Adrenal gland (tissue), 9 donors: ENCODE measurements at regions not wholly inside any gene's neighbourhood (a gene's known extent, or its start where the extent isn't known, plus 50 kb on each side); places are given as distances from the start of the nearest gene placed in this dataset.

Experiments used
- DNase-seq, 7 donors: peaks; one replicate each; pipeline ENCODE4 v3.0.0-alpha.2; 2019 to 2020
- H3K27ac ChIP-seq, 5 donors: fragments of 200-600 bp; sonication (generic) in 4 of 5; 1 replicate in 3 of 5; 2 replicates in 2 of 5; pipeline versions ENCODE4 v1.5.1 to v1.8.0; 2016 to 2020; ENCODE audit warnings: mild to moderate bottlenecking in 1 of 5
- H3K27me3 ChIP-seq: fragments of 200-600 bp; 2 replicates; pipeline ENCODE4 v1.8.0; 2021
- H3K36me3 ChIP-seq, 2 donors: fragments of 200-600 bp; replicated peaks in 1 of 2; 1 replicate in 1 of 2; 2 replicates in 1 of 2; pipeline versions ENCODE4 v1.5.1 to v1.8.0; 2018 to 2022
- H3K4me1 ChIP-seq, 2 donors: fragments of 200-600 bp; replicated peaks in 1 of 2; 1 replicate in 1 of 2; 2 replicates in 1 of 2; pipeline versions ENCODE4 v1.5.1 to v1.8.0; 2018 to 2021
- H3K4me3 ChIP-seq, 4 donors: fragments of 200-600 bp; sonication (generic) in 3 of 4; one replicate each; pipeline ENCODE4 v1.5.1; 2016 to 2018
- H3K9me3 ChIP-seq, 3 donors: fragments of 200-600 bp; sonication (generic) in 1 of 3; replicated peaks in 1 of 3; 1 replicate in 2 of 3; 2 replicates in 1 of 3; pipeline versions ENCODE4 v1.5.1 to v1.8.0; 2016 to 2021
- POLR2A ChIP-seq, 2 donors: fragments of 450-650 bp; IDR thresholded peaks; one replicate each; pipeline ENCODE4 v1.6.1; 2017; ENCODE audit warnings: antibody characterized with exemption in 2 of 2, mild to moderate bottlenecking in 2 of 2, moderate library complexity in 1 of 2
- WGBS, 4 donors: extraction: QIAGEN DNeasy Blood & Tissue Kit in 2 of 4; methylation state at CpG; one replicate each; pipeline versions ENCODE4 v1.1.5 to v1.1.7; 2013 to 2017; 5-methylcytosine and 5-hydroxymethylcytosine counted together
- intact Hi-C, 2 donors: fragments of 100-400 bp; cut with DNase I; formaldehyde crosslinking; loops; one replicate each; pipeline versions ENCODE4 v1.14.1 to v1.15.0; 2022 to 2023
- TF ChIP-seq, protein P1 (sequence below), 6 experiments: fragments of 450-650 bp in 4 of 6; fragments of 200-600 bp in 2 of 6; sonication (generic) in 1 of 6; IDR thresholded peaks; 1 replicate in 5 of 6; 2 replicates in 1 of 6; pipeline versions ENCODE4 v1.5.1 to v1.8.0; 2016 to 2021; ENCODE audit warnings: antibody characterized with exemption in 6 of 6, mild to moderate bottlenecking in 2 of 6, moderate library complexity in 1 of 6
- donor health status: healthy with polysubstance abuse.
- donor health status: Bipolar disorder and iron deficiency.
- donor health status: DM: yes; HTN: yes; CAD: no.
- donor health status: DM: no; HTN: no; CAD: no.
- donor health status: DM: no; HTN: no; CAD: no.

- Histone ChIP-seq H3K4me1 (no peaks in the 10 kb centered on the region), H3K27ac (no peak overlapping the region), H3K4me3 (no peak overlapping the region), H3K9me3 (peaks cover 0 to 2% (median 0%) of the 10 kb centered on the region in 3 donors), H3K36me3 (no peaks in the 10 kb centered on the region), H3K27me3 (peaks cover 3% of the 10 kb centered on the region)
- TF ChIP-seq, protein P1, sequence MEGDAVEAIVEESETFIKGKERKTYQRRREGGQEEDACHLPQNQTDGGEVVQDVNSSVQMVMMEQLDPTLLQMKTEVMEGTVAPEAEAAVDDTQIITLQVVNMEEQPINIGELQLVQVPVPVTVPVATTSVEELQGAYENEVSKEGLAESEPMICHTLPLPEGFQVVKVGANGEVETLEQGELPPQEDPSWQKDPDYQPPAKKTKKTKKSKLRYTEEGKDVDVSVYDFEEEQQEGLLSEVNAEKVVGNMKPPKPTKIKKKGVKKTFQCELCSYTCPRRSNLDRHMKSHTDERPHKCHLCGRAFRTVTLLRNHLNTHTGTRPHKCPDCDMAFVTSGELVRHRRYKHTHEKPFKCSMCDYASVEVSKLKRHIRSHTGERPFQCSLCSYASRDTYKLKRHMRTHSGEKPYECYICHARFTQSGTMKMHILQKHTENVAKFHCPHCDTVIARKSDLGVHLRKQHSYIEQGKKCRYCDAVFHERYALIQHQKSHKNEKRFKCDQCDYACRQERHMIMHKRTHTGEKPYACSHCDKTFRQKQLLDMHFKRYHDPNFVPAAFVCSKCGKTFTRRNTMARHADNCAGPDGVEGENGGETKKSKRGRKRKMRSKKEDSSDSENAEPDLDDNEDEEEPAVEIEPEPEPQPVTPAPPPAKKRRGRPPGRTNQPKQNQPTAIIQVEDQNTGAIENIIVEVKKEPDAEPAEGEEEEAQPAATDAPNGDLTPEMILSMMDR (IDR thresholded peaks at IDR 0.05): no peak
- DNase-seq: no peak
- WGBS, 4 donors: 90 to 92% (median 90%) methylated on average over 11 to 17 of the region's 17 CpGs
- intact Hi-C loops: no loop called here
Measured at GRCh38 chr7:155201325-155202087, 96.2 kb upstream of the INSIG1 start.

DNA sequence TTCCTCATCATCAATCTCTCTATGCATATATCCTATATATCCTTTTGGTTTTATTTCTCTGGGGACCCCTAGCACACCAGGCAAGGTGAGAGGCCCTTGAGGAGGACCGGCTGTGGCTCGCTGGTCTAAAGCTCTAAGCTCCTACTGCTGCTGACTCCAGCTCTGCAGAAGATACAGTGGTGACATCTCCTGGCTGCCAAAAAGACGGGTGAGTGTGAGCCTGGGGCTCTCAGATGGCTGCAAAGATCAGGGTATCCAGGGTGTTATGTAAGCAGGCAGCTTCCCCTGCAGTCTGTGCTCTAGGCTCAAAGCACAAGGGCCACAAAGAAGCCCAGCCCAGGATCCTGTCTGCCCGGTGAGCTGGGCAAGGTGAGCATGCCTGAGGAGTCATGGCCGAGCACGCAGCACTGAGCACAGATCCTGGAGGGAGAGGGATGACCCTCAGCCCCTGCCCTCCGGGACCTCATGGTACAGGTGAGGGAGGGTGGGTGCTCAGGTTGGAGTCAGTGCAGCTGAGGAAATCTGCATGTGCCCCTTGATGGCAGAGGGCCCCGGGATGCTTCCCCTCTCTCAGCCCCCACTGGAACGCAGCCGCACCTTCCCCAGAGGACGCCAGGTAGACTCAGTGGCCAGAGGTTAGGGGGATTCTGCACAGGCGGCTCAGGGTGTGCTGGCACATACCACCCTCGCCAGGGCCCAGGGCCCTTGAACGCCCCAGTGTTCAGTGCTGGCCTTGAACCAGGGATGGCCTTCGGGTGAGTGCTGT, 95.4 kb upstream of the INSIG1 start:
- no peak for TF ChIP-seq POLR2A (IDR thresholded peaks at IDR 0.05)
- TF ChIP-seq, protein P1 (IDR thresholded peaks at IDR 0.05): no peak
- WGBS, 4 donors: 81 to 88% (median 85%) methylated on average over 8 to 15 of the region's 15 CpGs
- Histone ChIP-seq H3K27me3 (peaks cover 3% of the 10 kb centered on the region), H3K9me3 (no peaks in the 10 kb centered on the region), H3K36me3 (no peaks in the 10 kb centered on the region), H3K4me3 (no peak overlapping the region), H3K27ac (no peak overlapping the region), H3K4me1 (no peaks in the 10 kb centered on the region)
- DNase-seq: no peak
- intact Hi-C loops: no loop called here

DNA sequence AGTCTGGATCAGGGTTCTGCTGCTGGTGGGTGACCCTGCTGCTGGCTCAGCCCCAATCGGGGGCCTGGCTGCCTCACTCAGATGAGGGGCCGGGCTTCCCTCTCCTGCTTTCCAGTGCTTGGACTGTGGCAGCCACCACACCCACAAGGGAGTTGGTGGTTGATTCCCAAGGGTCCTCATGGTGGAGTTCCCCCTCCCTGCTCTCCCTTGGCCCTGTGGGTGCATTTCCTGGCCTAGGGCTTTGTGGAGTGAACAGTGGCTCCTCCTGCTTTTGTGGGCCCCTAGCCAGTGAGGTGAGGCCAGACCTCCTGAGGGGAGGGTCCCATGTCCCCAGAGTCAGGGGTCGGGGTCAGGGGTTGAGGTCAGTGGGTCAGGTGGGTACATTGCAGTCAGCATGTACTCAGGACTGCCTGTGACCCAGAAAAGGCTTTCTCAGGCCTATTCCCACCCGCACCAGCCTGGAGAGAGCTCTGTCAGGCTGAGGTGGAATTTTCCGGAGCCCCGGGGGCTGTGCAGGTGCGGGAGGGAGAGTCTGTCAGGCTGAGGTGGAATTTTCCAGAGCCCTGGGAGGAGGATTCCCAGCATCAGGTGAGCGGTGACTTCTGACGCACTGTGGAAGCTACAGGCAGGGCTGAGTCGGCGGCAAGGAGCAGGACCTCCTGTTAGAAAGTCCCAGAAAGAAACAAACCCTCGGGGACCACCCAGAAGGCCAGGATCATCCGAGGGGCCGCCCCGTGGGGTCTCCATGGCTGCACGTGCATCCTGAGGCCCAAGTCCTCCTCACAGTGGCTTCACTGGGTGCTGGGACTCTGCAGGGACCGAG, 94.4 kb upstream of the INSIG1 start:
- Histone ChIP-seq H3K4me3 (no peak overlapping the region), H3K27me3 (peaks cover 3% of the 10 kb centered on the region), H3K36me3 (no peaks in the 10 kb centered on the region), H3K9me3 (no peaks in the 10 kb centered on the region), H3K27ac (no peak overlapping the region), H3K4me1 (no peaks in the 10 kb centered on the region)
- no peak for DNase-seq
- intact Hi-C loops: no loop called here
- TF ChIP-seq POLR2A (IDR thresholded peaks at IDR 0.05): no peak
- TF ChIP-seq, protein P1 (IDR thresholded peaks at IDR 0.05): no peak
- 68 to 100% (median 77%) methylated on average over 1 to 17 of the region's 17 CpGs for WGBS, 4 donors
